ENCODE measurements at regions not wholly inside any gene's neighbourhood (a gene's known extent, or its start where the extent isn't known, plus 50 kb on each side); places are given as distances from the start of the nearest gene placed in this dataset.
"Not testable (repeated sequence)": the region's sequence is repeated elsewhere in the genome, so short reads cannot be mapped to it uniquely, and the experiment has no call there.

GRCh38 chr14:106294324-106294723 lies 767.9 kb downstream of the TMEM121 start:
- H3K4me3 ChIP-seq (ENCODE audit: low read length in 2 of 2): no peak overlapping the region
- H3K36me3 ChIP-seq (ENCODE audit: control insufficient read depth in 2 of 2, insufficient read depth in 2 of 2, low read length in 2 of 2): no peaks in the 10 kb centered on the region
- no peak overlapping the region for H3K27ac ChIP-seq (ENCODE audit: low read depth in 2 of 2, low read length in 2 of 2)
- no peaks in the 10 kb centered on the region for H3K4me1 ChIP-seq (ENCODE audit: control insufficient read depth in 2 of 2, insufficient read depth in 2 of 2, low read length in 2 of 2)
- peaks cover 0 to 6% of the 10 kb centered on the region in 2 donors for H3K27me3 ChIP-seq (ENCODE audit: control insufficient read depth in 2 of 2, insufficient read depth in 2 of 2, low read length in 2 of 2)
- H3K9me3 ChIP-seq (ENCODE audit: control insufficient read depth in 2 of 2, low read length in 2 of 2): no peaks in the 10 kb centered on the region
- no peak overlapping the region for H3K9ac ChIP-seq (ENCODE audit: low read depth in 1 of 2, low read length in 2 of 2)

DNA sequence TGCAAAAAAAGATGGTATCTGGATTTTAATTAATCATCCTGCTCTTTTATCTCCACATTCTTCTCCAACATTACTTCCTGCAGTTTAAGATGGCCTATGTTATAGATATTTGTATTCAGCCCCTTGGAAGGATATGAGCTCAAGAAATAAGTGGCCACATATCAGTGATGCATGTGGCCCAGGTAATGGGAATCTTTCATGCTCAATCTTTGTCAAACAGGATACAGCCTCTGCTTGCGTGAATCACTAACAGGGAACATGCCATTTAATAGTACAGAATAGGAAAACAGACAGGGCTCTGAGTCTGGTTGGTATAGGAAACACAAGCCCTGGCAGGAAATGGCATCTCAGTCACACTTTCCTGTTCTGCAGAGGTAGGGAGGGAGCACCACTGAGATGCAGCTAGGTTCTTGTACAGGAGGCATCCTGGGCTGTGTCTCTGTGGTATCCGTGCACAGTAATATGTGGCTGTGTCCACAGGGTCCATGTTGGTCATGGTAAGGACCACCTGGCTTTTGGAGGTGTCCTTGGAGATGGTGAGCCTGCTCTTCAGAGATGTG lies 774.6 kb downstream of the TMEM121 start:
- H3K27me3 ChIP-seq (ENCODE audit: control insufficient read depth in 2 of 2, insufficient read depth in 2 of 2, low read length in 2 of 2); H3K36me3 ChIP-seq (ENCODE audit: control insufficient read depth in 2 of 2, insufficient read depth in 2 of 2, low read length in 2 of 2); H3K27ac ChIP-seq (ENCODE audit: low read depth in 2 of 2, low read length in 2 of 2); H3K9me3 ChIP-seq (ENCODE audit: control insufficient read depth in 2 of 2, low read length in 2 of 2); H3K4me3 ChIP-seq (ENCODE audit: low read length in 2 of 2); H3K9ac ChIP-seq (ENCODE audit: low read depth in 1 of 2, low read length in 2 of 2); H3K4me1 ChIP-seq (ENCODE audit: control insufficient read depth in 2 of 2, insufficient read depth in 2 of 2, low read length in 2 of 2): not testable (repeated sequence)

DNA sequence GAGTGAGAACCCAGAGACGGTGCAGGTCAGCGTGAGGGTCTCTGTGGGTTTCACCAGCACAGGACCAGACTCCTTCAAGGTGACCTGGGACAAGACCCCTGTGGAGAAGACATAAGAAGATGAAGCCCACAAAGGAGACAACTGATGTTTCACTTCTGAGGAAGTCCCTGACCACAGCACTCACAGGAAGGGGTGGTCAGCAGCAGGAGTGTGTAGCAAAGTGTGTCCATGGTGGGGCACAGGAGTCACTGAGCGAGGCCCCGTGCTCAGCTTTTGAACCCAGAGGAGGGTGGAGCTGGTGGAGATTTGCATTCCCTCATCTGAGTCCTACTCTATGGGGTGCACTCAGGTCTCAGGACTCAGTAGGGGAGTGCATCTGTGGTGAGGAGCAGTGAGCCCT lies 775.2 kb downstream of the TMEM121 start:
- not testable (repeated sequence) for H3K36me3 ChIP-seq (ENCODE audit: control insufficient read depth in 2 of 2, insufficient read depth in 2 of 2, low read length in 2 of 2); H3K27ac ChIP-seq (ENCODE audit: low read depth in 2 of 2, low read length in 2 of 2); H3K4me1 ChIP-seq (ENCODE audit: control insufficient read depth in 2 of 2, insufficient read depth in 2 of 2, low read length in 2 of 2); H3K4me3 ChIP-seq (ENCODE audit: low read length in 2 of 2); H3K27me3 ChIP-seq (ENCODE audit: control insufficient read depth in 2 of 2, insufficient read depth in 2 of 2, low read length in 2 of 2); H3K9me3 ChIP-seq (ENCODE audit: control insufficient read depth in 2 of 2, low read length in 2 of 2); H3K9ac ChIP-seq (ENCODE audit: low read depth in 1 of 2, low read length in 2 of 2)

DNA sequence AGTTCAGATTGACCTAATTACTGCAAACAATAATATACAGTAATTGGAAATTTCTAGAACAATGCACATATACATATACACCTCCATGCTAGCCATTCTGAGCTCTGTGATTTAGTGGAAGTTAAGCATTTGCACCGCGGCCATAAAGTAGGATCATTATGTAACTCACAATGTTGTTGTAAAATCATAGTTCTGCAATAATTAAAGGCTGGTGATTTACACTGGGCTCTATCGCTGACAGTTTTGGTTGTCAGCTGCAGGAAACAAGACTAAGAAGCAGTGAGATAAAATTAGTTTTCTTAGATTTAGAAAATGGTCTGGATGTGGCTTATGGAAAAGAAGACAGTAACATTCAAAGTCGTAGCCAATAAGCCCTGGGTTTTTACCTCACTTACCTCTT lies 776.3 kb downstream of the TMEM121 start:
- Histone ChIP-seq H3K9ac (ENCODE audit: low read depth in 1 of 2, low read length in 2 of 2) (no peak overlapping the region), H3K4me3 (ENCODE audit: low read length in 2 of 2) (no peak overlapping the region), H3K27me3 (ENCODE audit: control insufficient read depth in 2 of 2, insufficient read depth in 2 of 2, low read length in 2 of 2) (no peaks in the 10 kb centered on the region), H3K27ac (ENCODE audit: low read depth in 2 of 2, low read length in 2 of 2) (no peak overlapping the region), H3K9me3 (ENCODE audit: control insufficient read depth in 2 of 2, low read length in 2 of 2) (no peaks in the 10 kb centered on the region), H3K36me3 (ENCODE audit: control insufficient read depth in 2 of 2, insufficient read depth in 2 of 2, low read length in 2 of 2) (no peaks in the 10 kb centered on the region), H3K4me1 (ENCODE audit: control insufficient read depth in 2 of 2, insufficient read depth in 2 of 2, low read length in 2 of 2) (no peaks in the 10 kb centered on the region)

DNA sequence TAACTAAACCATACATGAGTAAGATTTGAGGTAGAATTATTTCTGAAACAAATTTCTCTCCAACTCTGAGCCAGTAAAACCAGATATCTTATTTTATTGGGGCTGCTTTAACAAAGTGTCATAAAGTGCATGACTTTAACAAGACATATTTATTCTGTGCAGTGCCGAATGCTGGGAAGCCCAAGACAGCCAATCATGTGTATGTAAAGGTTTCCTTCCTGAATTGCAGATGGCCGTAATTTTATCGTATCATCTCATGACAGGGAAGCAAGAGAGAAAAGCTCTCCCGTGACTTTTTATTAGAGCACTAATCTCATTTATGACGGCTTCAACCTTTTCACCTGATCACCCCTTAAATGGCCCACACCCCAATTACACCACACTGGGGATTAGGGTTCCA lies 777.9 kb downstream of the TMEM121 start:
- H3K36me3 ChIP-seq (ENCODE audit: control insufficient read depth in 2 of 2, insufficient read depth in 2 of 2, low read length in 2 of 2): no peaks in the 10 kb centered on the region
- no peaks in the 10 kb centered on the region for H3K27me3 ChIP-seq (ENCODE audit: control insufficient read depth in 2 of 2, insufficient read depth in 2 of 2, low read length in 2 of 2)
- no peaks in the 10 kb centered on the region for H3K9me3 ChIP-seq (ENCODE audit: control insufficient read depth in 2 of 2, low read length in 2 of 2)
- H3K4me3 ChIP-seq (ENCODE audit: low read length in 2 of 2): no peak overlapping the region
- H3K27ac ChIP-seq (ENCODE audit: low read depth in 2 of 2, low read length in 2 of 2): no peak overlapping the region
- no peak overlapping the region for H3K9ac ChIP-seq (ENCODE audit: low read depth in 1 of 2, low read length in 2 of 2)
- H3K4me1 ChIP-seq (ENCODE audit: control insufficient read depth in 2 of 2, insufficient read depth in 2 of 2, low read length in 2 of 2): no peaks in the 10 kb centered on the region

GRCh38 chr14:106308839-106309389 lies 782.5 kb downstream of the TMEM121 start:
- H3K4me1 ChIP-seq (ENCODE audit: control insufficient read depth in 2 of 2, insufficient read depth in 2 of 2, low read length in 2 of 2): no peaks in the 10 kb centered on the region
- no peaks in the 10 kb centered on the region for H3K9me3 ChIP-seq (ENCODE audit: control insufficient read depth in 2 of 2, low read length in 2 of 2)
- no peak overlapping the region for H3K4me3 ChIP-seq (ENCODE audit: low read length in 2 of 2)
- H3K27ac ChIP-seq (ENCODE audit: low read depth in 2 of 2, low read length in 2 of 2): no peak overlapping the region
- H3K27me3 ChIP-seq (ENCODE audit: control insufficient read depth in 2 of 2, insufficient read depth in 2 of 2, low read length in 2 of 2): no peaks in the 10 kb centered on the region
- H3K9ac ChIP-seq (ENCODE audit: low read depth in 1 of 2, low read length in 2 of 2): no peak overlapping the region
- no peaks in the 10 kb centered on the region for H3K36me3 ChIP-seq (ENCODE audit: control insufficient read depth in 2 of 2, insufficient read depth in 2 of 2, low read length in 2 of 2)

DNA sequence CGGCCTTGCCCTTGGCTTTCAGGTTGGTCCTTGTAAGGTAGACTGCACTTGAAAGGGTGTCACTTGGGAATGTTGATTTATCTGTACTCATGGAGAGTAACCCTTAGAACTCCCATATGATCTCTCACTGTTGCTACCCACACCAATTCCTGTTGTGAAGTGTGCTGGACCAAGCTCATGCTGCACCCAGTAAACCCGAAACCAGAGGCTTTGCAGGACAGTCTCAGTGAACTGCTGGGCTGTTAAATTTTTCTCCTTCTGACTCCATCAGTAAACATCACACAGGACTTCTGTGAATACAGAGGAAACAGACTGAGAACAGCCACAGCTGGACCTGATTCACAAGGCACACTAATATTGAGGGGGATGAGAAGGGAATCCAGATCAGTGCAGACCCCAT lies 783.0 kb downstream of the TMEM121 start:
- H3K4me3 ChIP-seq (ENCODE audit: low read length in 2 of 2): no peak overlapping the region
- no peak overlapping the region for H3K9ac ChIP-seq (ENCODE audit: low read depth in 1 of 2, low read length in 2 of 2)
- H3K36me3 ChIP-seq (ENCODE audit: control insufficient read depth in 2 of 2, insufficient read depth in 2 of 2, low read length in 2 of 2): no peaks in the 10 kb centered on the region
- H3K4me1 ChIP-seq (ENCODE audit: control insufficient read depth in 2 of 2, insufficient read depth in 2 of 2, low read length in 2 of 2): no peaks in the 10 kb centered on the region
- H3K9me3 ChIP-seq (ENCODE audit: control insufficient read depth in 2 of 2, low read length in 2 of 2): no peaks in the 10 kb centered on the region
- no peak overlapping the region for H3K27ac ChIP-seq (ENCODE audit: low read depth in 2 of 2, low read length in 2 of 2)
- H3K27me3 ChIP-seq (ENCODE audit: control insufficient read depth in 2 of 2, insufficient read depth in 2 of 2, low read length in 2 of 2): no peaks in the 10 kb centered on the region

GRCh38 chr14:106315436-106315835 lies 789.1 kb downstream of the TMEM121 start:
- H3K4me3 ChIP-seq (ENCODE audit: low read length in 2 of 2): no peak overlapping the region
- H3K27me3 ChIP-seq (ENCODE audit: control insufficient read depth in 2 of 2, insufficient read depth in 2 of 2, low read length in 2 of 2): no peaks in the 10 kb centered on the region
- H3K4me1 ChIP-seq (ENCODE audit: control insufficient read depth in 2 of 2, insufficient read depth in 2 of 2, low read length in 2 of 2): no peaks in the 10 kb centered on the region
- H3K9me3 ChIP-seq (ENCODE audit: control insufficient read depth in 2 of 2, low read length in 2 of 2): no peaks in the 10 kb centered on the region
- H3K27ac ChIP-seq (ENCODE audit: low read depth in 2 of 2, low read length in 2 of 2): no peak overlapping the region
- no peaks in the 10 kb centered on the region for H3K36me3 ChIP-seq (ENCODE audit: control insufficient read depth in 2 of 2, insufficient read depth in 2 of 2, low read length in 2 of 2)
- H3K9ac ChIP-seq (ENCODE audit: low read depth in 1 of 2, low read length in 2 of 2): no peak overlapping the region

DNA sequence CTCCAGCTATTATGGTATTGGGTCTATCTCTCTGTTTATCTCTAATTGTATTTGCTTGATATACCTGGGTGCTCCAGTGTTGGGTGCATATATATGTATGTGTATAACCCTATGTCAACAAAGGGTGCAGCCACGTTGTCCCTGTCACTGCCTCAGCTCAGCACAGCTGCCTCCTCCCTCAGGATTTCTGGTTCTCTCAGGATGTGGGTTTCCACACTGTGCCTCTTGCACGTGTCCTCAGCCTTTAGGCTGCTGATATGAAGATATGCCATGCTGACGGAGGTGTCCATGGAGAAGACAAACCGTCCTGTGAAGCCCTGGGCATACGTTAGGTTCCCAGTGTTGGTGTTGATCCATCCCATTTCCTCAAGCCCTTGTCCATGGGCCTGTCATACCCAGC lies 791.2 kb downstream of the TMEM121 start:
- Histone ChIP-seq H3K4me1 (ENCODE audit: control insufficient read depth in 2 of 2, insufficient read depth in 2 of 2, low read length in 2 of 2) (no peaks in the 10 kb centered on the region), H3K27me3 (ENCODE audit: control insufficient read depth in 2 of 2, insufficient read depth in 2 of 2, low read length in 2 of 2) (no peaks in the 10 kb centered on the region), H3K4me3 (ENCODE audit: low read length in 2 of 2) (no peak overlapping the region), H3K27ac (ENCODE audit: low read depth in 2 of 2, low read length in 2 of 2) (no peak overlapping the region), H3K9ac (ENCODE audit: low read depth in 1 of 2, low read length in 2 of 2) (no peak overlapping the region), H3K36me3 (ENCODE audit: control insufficient read depth in 2 of 2, insufficient read depth in 2 of 2, low read length in 2 of 2) (no peaks in the 10 kb centered on the region), H3K9me3 (ENCODE audit: control insufficient read depth in 2 of 2, low read length in 2 of 2) (no peaks in the 10 kb centered on the region)

DNA sequence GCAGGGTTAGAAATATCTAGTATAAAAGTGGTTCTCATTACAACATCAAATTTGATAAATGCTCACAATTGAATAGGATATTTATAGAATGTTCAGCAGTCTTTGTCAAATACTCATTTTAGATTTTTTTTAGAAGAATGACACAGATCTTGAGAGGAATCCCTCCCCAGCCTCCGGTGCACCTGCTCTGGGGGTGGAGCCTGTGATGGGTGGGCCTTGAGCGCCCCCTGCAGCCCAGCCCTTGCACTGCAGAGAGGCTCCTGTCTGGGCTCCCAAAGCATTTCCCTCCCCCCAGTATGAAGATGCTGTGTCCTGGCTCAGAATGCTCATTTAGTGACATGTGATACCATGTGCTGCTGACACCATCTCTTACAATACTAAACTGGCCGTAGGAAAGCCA lies 792.3 kb downstream of the TMEM121 start:
- no peaks in the 10 kb centered on the region for H3K4me1 ChIP-seq (ENCODE audit: control insufficient read depth in 2 of 2, insufficient read depth in 2 of 2, low read length in 2 of 2)
- no peak overlapping the region for H3K9ac ChIP-seq (ENCODE audit: low read depth in 1 of 2, low read length in 2 of 2)
- H3K27me3 ChIP-seq (ENCODE audit: control insufficient read depth in 2 of 2, insufficient read depth in 2 of 2, low read length in 2 of 2): no peaks in the 10 kb centered on the region
- H3K9me3 ChIP-seq (ENCODE audit: control insufficient read depth in 2 of 2, low read length in 2 of 2): no peaks in the 10 kb centered on the region
- H3K27ac ChIP-seq (ENCODE audit: low read depth in 2 of 2, low read length in 2 of 2): no peak overlapping the region
- no peak overlapping the region for H3K4me3 ChIP-seq (ENCODE audit: low read length in 2 of 2)
- H3K36me3 ChIP-seq (ENCODE audit: control insufficient read depth in 2 of 2, insufficient read depth in 2 of 2, low read length in 2 of 2): no peaks in the 10 kb centered on the region

GRCh38 chr14:106323970-106324369 lies 797.6 kb downstream of the TMEM121 start:
- not testable (repeated sequence) for H3K27ac ChIP-seq (ENCODE audit: low read depth in 2 of 2, low read length in 2 of 2); H3K27me3 ChIP-seq (ENCODE audit: control insufficient read depth in 2 of 2, insufficient read depth in 2 of 2, low read length in 2 of 2); H3K4me1 ChIP-seq (ENCODE audit: control insufficient read depth in 2 of 2, insufficient read depth in 2 of 2, low read length in 2 of 2); H3K4me3 ChIP-seq (ENCODE audit: low read length in 2 of 2); H3K9ac ChIP-seq (ENCODE audit: low read depth in 1 of 2, low read length in 2 of 2); H3K36me3 ChIP-seq (ENCODE audit: control insufficient read depth in 2 of 2, insufficient read depth in 2 of 2, low read length in 2 of 2); H3K9me3 ChIP-seq (ENCODE audit: control insufficient read depth in 2 of 2, low read length in 2 of 2)
